Central memory CD4-positive, alpha-beta T cell (primary cell): ENCODE measurements at regions not wholly inside any gene's neighbourhood (a gene's known extent, or its start where the extent isn't known, plus 50 kb on each side); places are given as distances from the start of the nearest gene placed in this dataset.
"Not testable (repeated sequence)": the region's sequence is repeated elsewhere in the genome, so short reads cannot be mapped to it uniquely, and the experiment has no call there.

Source experiments
- DNase-seq: peaks from one replicate; pipeline ENCODE4 v3.0.0; 2022

- DNase-seq: no peak
Observed at GRCh38 chr2:125745514-125745913, 910.4 kb upstream of the GYPC start.

DNA sequence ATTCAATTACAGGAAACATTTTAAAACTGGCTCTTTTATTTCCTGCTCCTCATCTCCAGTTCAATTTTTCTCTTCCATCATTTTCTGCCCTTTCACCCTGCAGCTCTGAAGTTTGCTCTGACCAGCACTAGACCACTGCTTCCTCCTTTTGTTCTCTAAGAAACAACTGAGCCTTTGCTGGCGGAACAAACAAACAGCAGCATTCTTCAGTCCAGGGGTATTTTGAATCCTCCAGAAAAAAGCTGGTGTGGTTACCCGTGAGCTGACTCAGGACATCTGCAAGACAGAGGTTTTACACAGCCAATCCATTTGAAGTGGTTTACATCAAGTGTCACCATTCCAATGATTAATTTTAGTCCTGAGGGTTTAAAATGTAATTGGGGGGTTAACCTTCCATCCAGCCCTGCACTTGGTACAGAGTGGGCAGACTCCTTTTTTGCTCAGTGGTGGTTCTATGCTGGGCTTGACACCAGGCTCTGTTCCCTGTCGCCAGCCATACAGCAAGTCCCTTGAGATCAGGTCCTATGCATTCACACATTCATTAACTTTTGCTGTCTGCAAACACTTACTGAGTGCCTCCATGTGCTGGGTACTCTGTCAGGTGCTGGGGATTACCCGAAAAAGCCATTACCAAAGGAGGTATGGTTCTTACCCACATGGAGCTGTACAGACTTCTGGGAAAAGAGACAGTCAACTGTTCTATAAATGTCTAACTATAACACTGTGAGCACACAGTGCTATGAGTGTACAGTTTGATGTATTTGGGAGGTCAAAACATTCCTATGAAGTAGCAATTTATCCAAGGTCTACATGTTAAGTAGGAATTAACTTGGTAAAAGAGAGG lies 909.4 kb upstream of the GYPC start:
- no peak for DNase-seq

DNA sequence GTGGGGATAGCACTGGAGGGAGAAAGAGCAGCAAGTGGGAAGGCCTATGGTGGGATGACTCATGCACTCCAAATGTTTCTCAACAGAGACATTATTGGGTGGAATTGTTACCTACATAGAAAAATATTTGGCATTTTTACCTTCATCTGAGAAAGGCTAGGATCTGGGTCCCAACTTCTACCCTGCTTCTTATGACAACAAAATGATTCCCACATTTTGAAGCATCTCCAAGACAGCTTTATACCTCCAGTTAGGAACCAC lies 908.9 kb upstream of the GYPC start:
- no peak for DNase-seq

- no peak for DNase-seq
Observed at GRCh38 chr2:125756431-125756830, 899.5 kb upstream of the GYPC start.

GRCh38 chr2:125796784-125797183 lies 859.2 kb upstream of the GYPC start:
- no peak for DNase-seq

GRCh38 chr2:125797192-125797591 lies 858.8 kb upstream of the GYPC start:
- DNase-seq: no peak

DNA sequence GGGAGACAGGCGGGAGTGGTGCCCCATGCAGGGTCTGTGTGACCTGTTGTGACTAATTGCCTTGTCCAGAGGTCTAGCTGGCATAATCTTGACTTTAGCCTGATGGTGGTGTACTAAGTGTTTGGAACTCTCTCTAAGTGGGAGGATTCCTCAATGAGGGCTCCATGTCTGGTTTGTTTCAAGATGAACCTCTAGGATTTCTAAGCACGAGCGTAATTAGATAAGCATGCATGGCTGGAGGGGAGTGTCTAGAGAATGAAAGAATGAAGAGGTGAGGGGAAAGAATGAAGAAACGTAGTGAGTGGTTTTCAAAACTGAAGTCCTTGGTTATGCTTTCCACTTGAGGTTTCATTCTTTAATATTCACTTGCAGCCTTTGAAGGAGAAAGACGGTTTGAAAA lies 833.2 kb upstream of the GYPC start:
- no peak for DNase-seq

DNA sequence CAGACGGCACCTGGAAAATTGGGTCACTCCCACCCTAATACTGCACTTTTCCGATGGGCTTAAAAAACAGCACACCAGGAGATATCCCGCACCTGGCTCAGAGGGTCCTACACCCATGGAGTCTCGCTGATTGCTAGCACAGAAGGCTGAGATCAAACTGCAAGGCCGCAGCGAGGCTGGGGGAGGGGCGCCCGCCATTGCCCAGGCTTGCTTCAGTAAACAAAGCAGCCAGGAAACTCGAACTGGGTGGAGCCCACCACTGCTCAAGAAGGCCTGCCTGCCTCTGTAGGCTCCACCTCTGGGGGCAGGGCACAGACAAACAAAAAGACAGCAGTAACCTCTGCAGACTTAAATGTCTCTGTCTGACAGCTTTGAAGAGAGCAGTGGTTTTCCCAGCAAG lies 830.2 kb upstream of the GYPC start:
- DNase-seq: not testable (repeated sequence)

DNA sequence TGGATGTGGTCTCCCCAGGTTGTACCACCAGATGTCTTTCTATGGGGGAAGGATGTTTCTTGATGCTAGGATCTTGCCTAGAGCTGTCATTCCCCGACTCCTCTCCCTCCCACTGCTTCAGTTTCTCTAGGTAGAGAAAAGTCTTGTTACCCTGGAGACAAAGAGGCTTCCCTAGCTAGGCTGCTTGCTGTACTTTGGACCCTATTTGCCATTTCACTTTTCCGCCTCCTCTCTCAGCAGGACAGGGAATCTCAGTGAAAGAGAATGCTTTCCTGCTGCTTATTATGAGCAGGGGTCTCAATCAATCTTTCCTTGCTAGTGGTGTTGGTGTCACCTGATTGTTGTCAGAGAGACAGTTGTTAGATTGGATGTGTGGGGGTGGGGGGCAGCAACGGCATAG lies 818.8 kb upstream of the GYPC start:
- DNase-seq: no peak

GRCh38 chr2:125837611-125838010 lies 818.3 kb upstream of the GYPC start:
- DNase-seq: no peak

GRCh38 chr2:125839945-125840344 lies 816.0 kb upstream of the GYPC start:
- no peak for DNase-seq

DNA sequence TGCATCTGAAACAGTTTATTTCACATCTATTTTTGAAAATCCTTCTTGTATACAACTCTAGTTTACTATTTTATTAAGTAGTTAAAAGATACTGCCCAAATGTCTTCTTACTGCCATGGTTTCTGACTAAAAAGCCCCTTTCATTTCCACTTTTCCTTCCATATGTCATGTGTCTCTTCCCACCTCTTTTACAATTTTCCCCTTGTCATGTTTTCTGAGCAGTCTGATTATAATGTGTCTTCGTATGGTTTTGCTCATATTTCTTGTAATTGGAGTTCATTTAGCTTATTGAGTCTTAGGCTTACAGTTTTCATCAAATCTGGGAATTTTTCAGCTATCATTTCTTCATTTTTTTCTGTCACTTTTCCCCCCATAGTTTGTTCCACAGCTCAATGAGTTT lies 813.9 kb upstream of the GYPC start:
- DNase-seq: no peak

- no peak for DNase-seq
Observed at GRCh38 chr2:125850541-125850940, 805.4 kb upstream of the GYPC start.

DNA sequence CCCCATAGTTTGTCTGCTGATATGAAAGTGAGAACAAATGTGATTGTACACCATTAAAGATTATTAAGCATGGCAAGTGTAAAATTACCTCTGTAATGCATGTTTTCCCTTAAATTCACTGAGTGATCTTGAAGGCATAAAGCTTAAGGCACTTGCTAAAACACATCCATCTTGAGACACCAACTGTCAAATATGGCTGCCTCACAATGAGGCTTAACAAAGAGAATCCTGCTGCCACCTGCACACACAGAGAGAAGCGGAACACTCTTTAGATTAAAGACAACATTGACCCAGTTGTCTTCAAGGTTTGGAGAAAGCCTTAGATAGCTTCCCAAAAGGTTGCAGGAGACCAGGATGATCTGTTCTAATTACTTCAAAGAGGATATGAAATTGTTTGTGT lies 803.6 kb upstream of the GYPC start:
- DNase-seq: no peak

DNA sequence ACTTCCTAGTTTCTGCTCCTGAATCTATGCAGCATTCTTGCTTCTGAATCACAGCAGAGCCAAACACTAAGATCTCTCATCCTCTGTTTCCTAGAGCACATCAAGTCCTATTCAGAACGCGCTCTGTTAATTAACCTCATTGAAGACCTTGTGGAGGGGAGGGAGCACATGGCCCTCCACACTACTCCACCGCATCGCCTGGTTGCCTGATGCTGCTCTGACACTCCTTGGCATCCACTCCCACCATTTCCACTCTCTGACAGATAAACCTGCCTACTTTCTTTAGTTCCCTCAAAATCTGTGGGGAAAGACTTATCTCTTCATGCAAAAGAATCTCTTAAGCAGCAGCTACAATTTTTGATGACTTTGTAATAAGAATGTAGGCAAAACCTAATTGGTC lies 802.3 kb upstream of the GYPC start:
- DNase-seq: no peak

DNA sequence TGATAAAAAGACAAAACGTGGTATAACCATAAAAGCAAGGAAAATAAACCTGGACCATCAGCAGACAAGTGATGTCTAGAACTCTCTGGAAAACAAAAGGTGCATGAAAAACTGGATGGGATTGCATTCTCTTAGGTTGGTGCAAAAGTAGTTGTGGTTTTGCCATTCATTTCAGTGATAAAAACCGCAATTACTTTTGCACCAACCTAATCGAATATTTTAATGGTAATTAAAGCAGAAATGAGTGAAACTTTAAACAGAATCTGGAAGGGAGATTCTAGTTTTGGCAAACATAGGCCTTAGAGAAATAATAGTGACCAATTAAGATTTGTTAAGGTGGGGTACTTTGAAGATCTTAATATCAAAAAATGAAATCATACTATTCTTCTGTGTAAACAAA lies 800.8 kb upstream of the GYPC start:
- DNase-seq: no peak

GRCh38 chr2:125857971-125858794 lies 797.8 kb upstream of the GYPC start:
- DNase-seq: no peak

DNA sequence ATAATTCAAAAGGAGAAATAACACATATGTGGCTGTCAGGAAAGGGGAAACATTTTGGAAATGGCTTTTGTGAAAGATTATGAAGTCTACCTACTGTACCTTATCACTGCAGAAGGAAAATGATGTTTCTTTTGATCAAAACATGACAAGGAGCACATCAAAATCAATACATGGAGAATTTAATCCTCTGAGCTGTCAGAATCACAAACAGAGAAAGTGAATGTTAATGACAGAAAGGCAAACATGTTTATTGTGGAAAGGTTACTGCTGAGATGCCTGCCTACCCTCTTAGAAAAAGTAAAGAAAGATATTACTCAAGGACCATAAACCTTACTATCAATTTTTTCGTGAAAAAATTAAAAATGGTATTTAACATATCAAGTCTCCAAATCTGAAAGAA lies 794.5 kb upstream of the GYPC start:
- DNase-seq: no peak

DNA sequence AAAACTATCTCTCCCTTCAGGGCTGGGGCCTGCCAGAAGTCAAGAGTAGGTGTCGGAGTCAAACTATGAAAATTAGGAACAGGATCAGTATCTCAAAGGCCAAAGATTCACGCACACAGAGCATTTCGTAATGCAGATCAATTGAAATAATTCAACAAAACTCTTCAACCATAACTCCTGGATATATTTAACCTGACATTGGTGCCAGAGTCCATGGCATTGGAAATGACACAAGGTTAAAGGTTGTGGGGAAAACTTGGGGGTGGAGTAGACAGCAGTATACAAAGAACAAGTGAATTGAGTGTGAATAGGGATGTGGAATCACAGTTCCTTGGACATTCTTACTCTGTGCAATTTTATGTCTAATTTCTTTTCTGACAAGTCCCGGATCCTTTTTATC lies 788.0 kb upstream of the GYPC start:
- DNase-seq: no peak

GRCh38 chr2:125870264-125870663 lies 785.7 kb upstream of the GYPC start:
- no peak for DNase-seq

- DNase-seq: no peak
Observed at GRCh38 chr2:125870746-125871145, 785.2 kb upstream of the GYPC start.

- DNase-seq: no peak
Observed at GRCh38 chr2:125874564-125874963, 781.4 kb upstream of the GYPC start.

GRCh38 chr2:125885340-125885739 lies 770.6 kb upstream of the GYPC start:
- no peak for DNase-seq

GRCh38 chr2:125886153-125886552 lies 769.8 kb upstream of the GYPC start:
- DNase-seq: no peak

DNA sequence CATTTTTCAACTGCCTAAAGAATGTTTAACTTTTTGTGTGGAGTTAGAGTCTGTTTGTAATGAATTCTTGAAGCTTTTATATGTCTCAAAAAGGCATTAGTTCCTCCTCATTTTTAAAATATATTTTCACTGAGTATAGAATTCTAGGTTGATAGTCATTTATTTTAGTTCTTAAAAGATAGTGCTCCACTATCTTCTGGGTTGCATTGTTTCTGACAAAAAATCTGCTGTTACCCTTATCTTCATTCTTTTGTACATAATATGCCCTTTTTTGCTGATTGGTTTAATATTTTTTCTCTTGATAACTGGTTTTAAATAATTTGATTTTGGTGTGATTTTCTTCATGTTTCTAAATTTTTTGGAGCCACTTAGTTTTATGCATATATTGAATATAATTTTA lies 754.7 kb upstream of the GYPC start:
- no peak for DNase-seq
